AG09319 (cell line): ENCODE measurements at regions not wholly inside any gene's neighbourhood (a gene's known extent, or its start where the extent isn't known, plus 50 kb on each side); places are given as distances from the start of the nearest gene placed in this dataset.

ENCODE experiments used
- DNase-seq: peaks from one replicate; pipeline ENCODE4 v3.0.0-alpha.2; 2010; ENCODE audit warnings: low read depth; ENCODE audit errors: extremely low read depth
- CTCF ChIP-seq: IDR thresholded peaks from 2 replicates; pipeline ENCODE4 v1.5.1; 2011; ENCODE audit warnings: low read depth, mild to moderate bottlenecking, inconsistent platforms, low read length, moderate library complexity

- TF ChIP-seq CTCF = no peak
- no peak for DNase-seq
Measured at GRCh38 chr3:180117381-180118163, 80.8 kb upstream of the PEX5L start.

- no peak for DNase-seq
- no peak for TF ChIP-seq CTCF
Measured at GRCh38 chr3:180119567-180119966, 82.8 kb upstream of the PEX5L start.

- no peak for DNase-seq
- TF ChIP-seq CTCF = no peak
Measured at GRCh38 chr3:180123928-180124327, 87.2 kb upstream of the PEX5L start.

GRCh38 chr3:180131169-180131568, 94.4 kb upstream of the PEX5L start:
- no peak for TF ChIP-seq CTCF
- DNase-seq = no peak

DNA sequence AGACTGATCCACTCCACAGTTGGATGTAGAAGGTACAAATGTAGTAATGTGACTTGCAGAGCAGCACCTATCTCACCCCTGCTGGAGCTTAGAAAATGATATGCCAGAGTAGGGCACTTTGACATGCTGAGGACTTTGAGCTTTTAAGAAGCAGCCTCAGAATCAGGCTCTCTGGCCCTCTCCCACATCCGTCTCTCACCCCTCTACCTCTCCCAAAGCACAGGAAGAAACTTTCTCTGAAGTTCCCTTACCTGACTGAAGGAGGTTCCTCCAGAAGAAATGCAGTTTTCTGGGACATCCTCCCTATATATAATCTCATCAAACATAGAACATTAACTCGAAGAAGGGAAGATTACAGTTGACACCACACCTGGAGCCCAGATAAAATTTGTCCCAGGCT, 98.4 kb upstream of the PEX5L start:
- DNase-seq = no peak
- TF ChIP-seq CTCF = no peak

DNA sequence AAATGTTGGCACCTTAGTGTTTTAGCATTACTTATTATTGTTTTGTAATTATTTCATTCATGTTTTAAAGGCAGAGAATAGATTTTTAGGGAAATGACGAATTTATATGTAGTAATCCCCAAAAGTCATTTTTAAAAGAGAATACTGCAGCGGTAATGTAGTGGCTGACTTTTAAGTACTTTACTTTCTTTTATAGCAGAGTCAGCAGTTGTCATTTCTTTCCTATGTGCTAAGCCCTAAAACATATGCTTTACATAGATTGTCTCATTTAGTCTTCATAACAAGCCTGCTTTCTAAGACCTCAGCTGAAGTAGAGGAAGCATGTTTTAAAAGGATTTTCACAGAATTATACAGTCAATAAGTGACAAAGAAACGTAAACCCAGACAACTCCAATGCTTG, 102.1 kb upstream of the PEX5L start:
- DNase-seq = no peak
- TF ChIP-seq CTCF = no peak

DNA sequence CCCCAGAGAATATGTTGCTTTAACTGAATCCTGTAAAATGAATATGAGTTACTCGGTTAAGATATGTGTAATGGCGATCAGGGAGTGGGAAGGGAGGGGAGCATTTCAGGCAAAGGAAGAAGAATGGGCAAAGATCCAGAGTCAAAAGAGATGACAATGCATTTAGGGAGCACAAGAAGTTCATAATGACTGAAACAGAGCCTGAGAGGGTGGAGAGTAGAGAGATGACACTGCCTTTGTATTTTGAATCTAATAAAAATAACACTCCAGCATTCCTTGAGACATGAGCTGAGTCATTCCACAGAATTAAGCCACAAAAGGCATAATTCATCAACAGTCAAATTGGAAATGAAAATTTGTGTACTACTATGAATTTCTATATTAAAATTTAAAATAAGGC, 105.3 kb upstream of the PEX5L start:
- TF ChIP-seq CTCF = no peak
- no peak for DNase-seq
